ENCODE measurements at regions not wholly inside any gene's neighbourhood (a gene's known extent, or its start where the extent isn't known, plus 50 kb on each side); places are given as distances from the start of the nearest gene placed in this dataset.

DNA sequence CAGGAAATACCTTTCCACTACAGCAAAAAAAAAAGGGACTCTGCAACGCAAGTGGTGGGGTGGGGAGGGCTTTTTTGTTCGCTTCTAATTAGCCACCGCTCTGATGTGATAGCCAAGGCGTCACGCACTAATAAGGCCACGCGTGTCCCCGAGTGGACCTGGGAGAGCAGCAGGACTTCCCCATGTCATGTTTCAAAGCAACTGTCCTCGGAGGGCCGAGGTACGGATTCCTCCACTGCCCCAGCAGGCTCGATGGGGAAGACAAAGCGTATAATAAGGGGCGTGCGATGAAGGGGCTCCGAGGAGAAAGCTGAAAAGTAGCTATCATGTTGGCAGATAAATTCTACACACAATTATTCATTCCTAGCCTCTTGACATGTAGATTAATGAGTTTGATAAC, 179.7 kb upstream of the ZNF507 start:
- no peak for DNase-seq (ENCODE audit: low read depth)
- TF ChIP-seq, protein P1, sequence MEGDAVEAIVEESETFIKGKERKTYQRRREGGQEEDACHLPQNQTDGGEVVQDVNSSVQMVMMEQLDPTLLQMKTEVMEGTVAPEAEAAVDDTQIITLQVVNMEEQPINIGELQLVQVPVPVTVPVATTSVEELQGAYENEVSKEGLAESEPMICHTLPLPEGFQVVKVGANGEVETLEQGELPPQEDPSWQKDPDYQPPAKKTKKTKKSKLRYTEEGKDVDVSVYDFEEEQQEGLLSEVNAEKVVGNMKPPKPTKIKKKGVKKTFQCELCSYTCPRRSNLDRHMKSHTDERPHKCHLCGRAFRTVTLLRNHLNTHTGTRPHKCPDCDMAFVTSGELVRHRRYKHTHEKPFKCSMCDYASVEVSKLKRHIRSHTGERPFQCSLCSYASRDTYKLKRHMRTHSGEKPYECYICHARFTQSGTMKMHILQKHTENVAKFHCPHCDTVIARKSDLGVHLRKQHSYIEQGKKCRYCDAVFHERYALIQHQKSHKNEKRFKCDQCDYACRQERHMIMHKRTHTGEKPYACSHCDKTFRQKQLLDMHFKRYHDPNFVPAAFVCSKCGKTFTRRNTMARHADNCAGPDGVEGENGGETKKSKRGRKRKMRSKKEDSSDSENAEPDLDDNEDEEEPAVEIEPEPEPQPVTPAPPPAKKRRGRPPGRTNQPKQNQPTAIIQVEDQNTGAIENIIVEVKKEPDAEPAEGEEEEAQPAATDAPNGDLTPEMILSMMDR (IDR thresholded peaks at IDR 0.05; ENCODE audit: insufficient read depth, low read length), result no peak
- no peak overlapping the region for H3K4me3 ChIP-seq (ENCODE audit: low read depth, low read length)

- H3K4me3 ChIP-seq (ENCODE audit: low read depth, low read length), result no peak overlapping the region
- TF ChIP-seq, protein P1 (IDR thresholded peaks at IDR 0.05; ENCODE audit: insufficient read depth, low read length), result no peak
- DNase-seq (ENCODE audit: low read depth), result no peak
Measured at GRCh38 chr19:32166238-32166637, 179.2 kb upstream of the ZNF507 start.

- H3K4me3 ChIP-seq (ENCODE audit: low read depth, low read length), result no peak overlapping the region
- no peak for DNase-seq (ENCODE audit: low read depth)
- TF ChIP-seq, protein P1 (IDR thresholded peaks at IDR 0.05; ENCODE audit: insufficient read depth, low read length), result no peak
Measured at GRCh38 chr19:32168111-32168510, 177.3 kb upstream of the ZNF507 start.

DNA sequence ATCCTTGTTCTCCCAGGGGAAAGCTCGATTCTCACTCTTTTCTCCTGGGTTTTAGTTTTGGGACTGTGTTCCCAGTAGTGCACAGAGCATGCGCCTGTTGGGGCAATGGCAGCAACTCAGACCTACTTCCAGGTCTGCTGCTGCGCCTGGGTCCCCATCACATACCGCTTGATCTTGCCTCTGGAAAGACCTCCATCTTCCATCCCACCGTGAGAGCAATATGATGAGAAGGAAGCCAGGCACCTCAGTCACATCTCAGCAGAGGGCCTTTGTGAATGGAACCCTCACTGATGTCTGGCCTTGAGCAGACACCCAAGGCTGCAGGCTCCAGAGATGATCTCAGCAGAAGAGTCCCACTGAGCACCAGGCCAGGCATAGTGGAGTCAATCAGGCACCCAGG, 176.8 kb upstream of the ZNF507 start:
- DNase-seq (ENCODE audit: low read depth), result no peak

GRCh38 chr19:32171719-32172151, 173.7 kb upstream of the ZNF507 start:
- no peak for DNase-seq (ENCODE audit: low read depth)
- TF ChIP-seq, protein P1 (IDR thresholded peaks at IDR 0.05; ENCODE audit: insufficient read depth, low read length), result no peak
- H3K4me3 ChIP-seq (ENCODE audit: low read depth, low read length), result no peak overlapping the region

More for the DNA sequence above, 176.8 kb upstream of the ZNF507 start:
- H3K4me3 ChIP-seq (ENCODE audit: low read depth, low read length), result no peak overlapping the region
- TF ChIP-seq, protein P1 (IDR thresholded peaks at IDR 0.05; ENCODE audit: insufficient read depth, low read length), result no peak

DNA sequence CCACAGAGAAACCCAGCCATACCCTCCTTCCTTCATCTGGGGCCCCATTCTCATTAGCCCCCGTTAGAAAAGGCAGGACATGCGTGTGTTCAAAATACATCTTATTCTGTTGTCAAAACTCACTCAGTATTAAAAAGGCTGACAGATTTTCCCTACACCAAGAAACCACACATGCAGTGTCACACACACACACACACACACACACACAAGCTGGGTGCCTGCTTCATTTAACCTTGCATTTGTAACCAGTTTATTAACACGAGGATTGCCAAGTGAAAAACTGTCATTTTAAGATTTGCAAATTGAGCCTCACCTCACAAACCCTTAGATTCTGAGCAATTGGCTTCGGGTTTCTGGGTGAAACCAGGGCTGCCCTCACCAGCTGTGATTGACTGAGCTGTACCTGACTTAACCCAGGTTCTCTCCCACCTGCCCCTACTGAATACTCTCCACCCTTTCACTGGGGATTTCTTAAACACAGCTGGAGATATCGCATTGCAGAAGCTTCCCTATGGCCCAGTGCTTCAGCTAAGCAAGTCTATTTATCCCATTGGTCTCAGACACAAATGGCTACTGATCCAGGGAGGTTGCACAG, 172.7 kb upstream of the ZNF507 start:
- TF ChIP-seq, protein P1 (IDR thresholded peaks at IDR 0.05; ENCODE audit: insufficient read depth, low read length), result no peak
- no peak overlapping the region for H3K4me3 ChIP-seq (ENCODE audit: low read depth, low read length)
- no peak for DNase-seq (ENCODE audit: low read depth)

- TF ChIP-seq, protein P1 (IDR thresholded peaks at IDR 0.05; ENCODE audit: insufficient read depth, low read length), result no peak
- H3K4me3 ChIP-seq (ENCODE audit: low read depth, low read length), result no peak overlapping the region
- DNase-seq (ENCODE audit: low read depth), result no peak
Measured at GRCh38 chr19:32173836-32174235, 171.6 kb upstream of the ZNF507 start.
